OCI-LY1 (cell line): ENCODE measurements at regions not wholly inside any gene's neighbourhood (a gene's known extent, or its start where the extent isn't known, plus 50 kb on each side); places are given as distances from the start of the nearest gene placed in this dataset.

Source experiments
- H2AFZ ChIP-seq: fragments of 200-600 bp; sonication (generic), shearing (Covaris generic); 2 replicates; pipeline ENCODE4 v1.6.0; 2014; ENCODE audit warnings: antibody characterized with exemption, mild to moderate bottlenecking, low read length
- H3F3A ChIP-seq: fragments of 200-600 bp; sonication (generic), shearing (Covaris generic); 2 replicates; pipeline ENCODE4 v1.6.0; 2014; ENCODE audit warnings: mild to moderate bottlenecking, antibody characterized with exemption, low read length, moderate library complexity; ENCODE audit not compliant: insufficient read depth
- H3K27ac ChIP-seq: fragments of 200-600 bp; sonication (generic); 2 replicates; pipeline ENCODE4 v1.5.1; 2014; ENCODE audit warnings: low read length, mixed run types, mild to moderate bottlenecking, low read depth; ENCODE audit not compliant: poor library complexity, severe bottlenecking
- H3K27me3 ChIP-seq: fragments of 200-600 bp; sonication (generic); 2 replicates; pipeline ENCODE4 v1.6.0; 2014; ENCODE audit warnings: antibody characterized with exemption, mild to moderate bottlenecking, low read length, moderate library complexity; ENCODE audit not compliant: insufficient read depth
- H3K36me3 ChIP-seq: fragments of 200-600 bp; sonication (generic); 2 replicates; pipeline ENCODE4 v1.6.1; 2014; ENCODE audit warnings: mild to moderate bottlenecking, antibody characterized with exemption, low read length, moderate library complexity, mixed read lengths; ENCODE audit not compliant: insufficient read depth
- H3K4me1 ChIP-seq: fragments of 200-600 bp; sonication (generic); 2 replicates; pipeline ENCODE4 v1.5.1; 2014; ENCODE audit warnings: mild to moderate bottlenecking, low read length, moderate library complexity; ENCODE audit not compliant: insufficient read depth, severe bottlenecking
- H3K4me2 ChIP-seq: fragments of 200-600 bp; sonication (generic), shearing (Covaris generic); 2 replicates; pipeline ENCODE4 v1.6.1; 2014; ENCODE audit warnings: low read length
- H3K4me3 ChIP-seq: fragments of 200-600 bp; sonication (generic); 2 replicates; pipeline ENCODE4 v1.5.1; 2014; ENCODE audit warnings: low read length, low read depth, mild to moderate bottlenecking, mixed read lengths; ENCODE audit not compliant: poor library complexity, severe bottlenecking
- H3K79me2 ChIP-seq: fragments of 200-600 bp; shearing (Covaris generic); 2 replicates; pipeline ENCODE4 v1.6.1; 2016; ENCODE audit warnings: mixed run types, low read length, mixed read lengths; ENCODE audit not compliant: insufficient read depth
- H3K9ac ChIP-seq: fragments of 200-600 bp; sonication (generic), shearing (Covaris generic); 2 replicates; pipeline ENCODE4 v1.6.1; 2014; ENCODE audit warnings: mild to moderate bottlenecking, low read length, mixed read lengths
- H3K9me2 ChIP-seq: fragments of 200-600 bp; sonication (generic), shearing (Covaris generic); 2 replicates; pipeline ENCODE4 v1.6.1; 2014; ENCODE audit warnings: low read depth, mild to moderate bottlenecking, low read length, mixed read lengths
- H3K9me3 ChIP-seq: fragments of 200-600 bp; shearing (Covaris generic); 2 replicates; pipeline ENCODE4 v1.6.1; 2014; ENCODE audit warnings: low read length, mixed read lengths
- H4K20me1 ChIP-seq: fragments of 200-600 bp; sonication (generic), shearing (Covaris generic); 2 replicates; pipeline ENCODE4 v1.6.0; 2016; ENCODE audit warnings: mild to moderate bottlenecking, low read length; ENCODE audit not compliant: insufficient read depth
- CTCF ChIP-seq: fragments of 200-600 bp; sonication (generic), shearing (Covaris generic); IDR thresholded peaks from 2 replicates; pipeline ENCODE4 v1.5.1; 2017; ENCODE audit warnings: mild to moderate bottlenecking, antibody characterized with exemption, low read length, moderate library complexity, mixed read lengths
- EZH2 ChIP-seq: fragments of 200-600 bp; sonication (generic), shearing (Covaris generic); IDR thresholded peaks from 2 replicates; pipeline ENCODE4 v1.8.0; 2017; ENCODE audit warnings: borderline replicate concordance, mixed run types, mild to moderate bottlenecking, antibody characterized with exemption, low read length, moderate library complexity, mixed read lengths

GRCh38 chr7:94160719-94161435, 156.7 kb upstream of the BET1 start:
- Histone ChIP-seq H3K79me2 (no peaks in the 10 kb centered on the region), H3K4me2 (peak overlapping the region; percentile 66), H3K4me1 (peaks cover 34% of the 10 kb centered on the region), H3F3A (no peaks in the 10 kb centered on the region), H3K9me2 (no peaks in the 10 kb centered on the region), H3K9ac (peak overlapping the region; percentile 46), H3K27me3 (no peaks in the 10 kb centered on the region), H3K27ac (peak overlapping the region; percentile 94), H2AFZ (peak overlapping the region; percentile 51; the same call in 1 of the 2 replicates), H4K20me1 (no peaks in the 10 kb centered on the region), H3K4me3 (peak overlapping the region; percentile 28), H3K36me3 (no peaks in the 10 kb centered on the region), H3K9me3 (peaks cover 7% of the 10 kb centered on the region)
- TF ChIP-seq CTCF (no peak), EZH2 (no peak)

- Histone ChIP-seq H3K9me2 (no peaks in the 10 kb centered on the region), H3K27me3 (no peaks in the 10 kb centered on the region), H3K27ac (peak overlapping the region; percentile 94), H4K20me1 (no peaks in the 10 kb centered on the region), H3K4me2 (peak overlapping the region; percentile 66), H3F3A (no peaks in the 10 kb centered on the region), H3K79me2 (no peaks in the 10 kb centered on the region), H2AFZ (peak overlapping the region; percentile 38; the same call in 1 of the 2 replicates), H3K9ac (peak overlapping the region; percentile 46), H3K4me3 (peak overlapping the region; percentile 28), H3K36me3 (no peaks in the 10 kb centered on the region), H3K9me3 (peaks cover 7% of the 10 kb centered on the region), H3K4me1 (peaks cover 34% of the 10 kb centered on the region)
- no peak for TF ChIP-seq CTCF
- TF ChIP-seq EZH2, result no peak
Measured at GRCh38 chr7:94161476-94161875, 157.3 kb upstream of the BET1 start.

- Histone ChIP-seq H3K4me3 (no peak overlapping the region), H3F3A (no peaks in the 10 kb centered on the region), H3K9me2 (no peaks in the 10 kb centered on the region), H3K79me2 (no peaks in the 10 kb centered on the region), H3K9ac (no peak overlapping the region), H3K9me3 (peaks cover 7% of the 10 kb centered on the region), H3K36me3 (no peaks in the 10 kb centered on the region), H3K4me1 (peaks cover 3% of the 10 kb centered on the region), H3K27ac (no peak overlapping the region), H3K4me2 (no peak overlapping the region), H3K27me3 (no peaks in the 10 kb centered on the region), H2AFZ (no peak overlapping the region), H4K20me1 (no peaks in the 10 kb centered on the region)
- no peak for TF ChIP-seq CTCF
- no peak for TF ChIP-seq EZH2
Measured at GRCh38 chr7:94169682-94170081, 165.5 kb upstream of the BET1 start.
